GM12891 (cell line): ENCODE measurements at regions not wholly inside any gene's neighbourhood (a gene's known extent, or its start where the extent isn't known, plus 50 kb on each side); places are given as distances from the start of the nearest gene placed in this dataset.

Source experiments
- PAX5 ChIP-seq: IDR thresholded peaks from 2 replicates; pipeline ENCODE4 v1.6.1; 2011; ENCODE audit warnings: low read length, moderate library complexity, mild to moderate bottlenecking; ENCODE audit not compliant: insufficient read depth, severe bottlenecking
- POLR2A ChIP-seq: IDR thresholded peaks from 2 replicates; pipeline ENCODE4 v1.6.1; 2011; ENCODE audit warnings: low read depth, low read length, control low read depth
- POLR2AphosphoS5 ChIP-seq: IDR thresholded peaks from 2 replicates; pipeline ENCODE4 v1.6.1; 2011; ENCODE audit warnings: low read depth, low read length, control low read depth
- SPI1 ChIP-seq: IDR thresholded peaks from 2 replicates; pipeline ENCODE4 v1.6.1; 2011; ENCODE audit warnings: low read depth, low read length, control low read depth
- TAF1 ChIP-seq: IDR thresholded peaks from 2 replicates; pipeline ENCODE4 v1.6.1; 2011; ENCODE audit warnings: low read depth, low read length, control low read depth

DNA sequence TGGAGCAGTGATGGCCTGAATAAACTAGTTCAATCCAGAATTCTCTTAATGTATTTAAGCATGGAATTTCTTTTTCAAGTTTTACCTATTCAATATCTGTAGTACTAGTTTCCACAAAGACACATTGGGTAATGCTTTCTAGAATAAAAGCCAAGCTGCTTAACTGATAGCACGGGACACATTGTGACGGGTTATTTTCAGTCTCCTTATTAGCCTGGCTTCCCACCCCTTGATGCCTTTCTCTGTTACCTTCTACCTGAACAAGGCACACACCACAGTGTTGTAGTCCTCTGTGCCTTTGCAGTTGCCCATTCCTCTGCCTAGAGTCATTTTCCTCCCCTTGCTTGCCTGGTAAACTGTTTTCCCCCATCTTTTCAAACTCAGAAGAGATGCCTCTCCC lies 139.1 kb downstream of the HDGFL1 start:
- TF ChIP-seq TAF1 (no peak), POLR2A (no peak), POLR2AphosphoS5 (no peak), SPI1 (no peak), PAX5 (no peak)
